Right ventricle myocardium superior (tissue), 1 donor: ENCODE measurements at regions not wholly inside any gene's neighbourhood (a gene's known extent, or its start where the extent isn't known, plus 50 kb on each side); places are given as distances from the start of the nearest gene placed in this dataset.
"Not testable (repeated sequence)": the region's sequence is repeated elsewhere in the genome, so short reads cannot be mapped to it uniquely, and the experiment has no call there.

Experiments used
- ATAC-seq: fragments of 200-7000 bp; cut with Tn5 transposase; one replicate; pipeline ENCODE4 v1.9.1; 2020; ENCODE audit warnings: mild to moderate bottlenecking; ENCODE audit not compliant: poor library complexity
- DNase-seq: peaks from one replicate; pipeline ENCODE4 v3.0.0-alpha.2; 2020
- intact Hi-C: fragments of 100-400 bp; cut with DNase I; formaldehyde crosslinking; loops from one replicate; pipeline ENCODE4 v1.11.2; 2022
- donor health status: DM: no; HTN: yes; CAD: no; lungs with severe emphysema.

DNA sequence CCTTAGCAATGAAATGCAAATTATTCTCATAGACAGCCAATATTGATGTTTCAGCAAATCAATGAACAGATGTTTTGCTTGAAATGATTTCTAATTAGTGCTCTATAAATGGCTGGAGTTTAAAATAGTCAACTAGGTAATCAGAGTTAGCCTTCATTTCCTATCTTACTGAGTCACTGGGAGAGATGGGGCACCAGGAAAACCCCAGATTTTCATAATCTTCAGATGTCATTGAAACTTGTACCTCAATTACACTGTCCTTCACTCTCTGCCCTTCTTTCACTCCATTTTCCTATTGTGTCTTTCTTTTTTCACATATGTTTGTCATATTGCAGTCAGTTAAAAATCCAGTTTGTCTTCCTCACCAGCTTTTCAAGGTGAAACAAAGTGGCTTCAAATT, 92.7 kb downstream of the C12orf75 start:
- intact Hi-C loops, result loop anchor here (5.0 kb wide), 2 partner anchors 714 to 784 kb away; partner anchors contain the start of gene NUAK1
- ATAC-seq (no peak), DNase-seq (no peak)

DNA sequence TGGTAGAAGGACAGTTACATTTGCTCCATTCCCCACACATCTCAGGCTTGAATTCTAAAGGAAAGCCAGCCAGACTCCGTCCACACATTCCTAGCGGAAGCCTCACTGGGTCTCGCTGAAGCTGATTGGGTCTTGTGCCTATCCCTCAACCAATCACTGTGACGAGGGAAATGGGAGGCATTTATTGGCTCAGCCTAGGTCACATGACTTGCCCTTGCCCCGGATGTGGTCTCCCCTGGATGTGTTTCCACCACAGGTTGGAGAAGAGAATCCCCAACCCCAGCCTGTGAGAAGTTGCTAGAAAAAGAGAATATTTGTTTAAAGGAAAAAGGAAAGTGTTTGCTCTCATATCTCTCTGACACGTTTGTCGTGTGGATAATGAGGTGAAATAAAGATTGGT, 93.4 kb downstream of the C12orf75 start:
- intact Hi-C loops, result loop anchor here (5.0 kb wide), 2 partner anchors 713 to 783 kb away; partner anchors contain the start of gene NUAK1
- DNase-seq, result no peak
- no peak for ATAC-seq

- ATAC-seq (no peak), DNase-seq (no peak)
- intact Hi-C loops, result no loop called here
Observed at GRCh38 chr12:105425254-105426174, 95.0 kb downstream of the C12orf75 start.

- no peak for ATAC-seq
- no peak for DNase-seq
- intact Hi-C loops, result no loop called here
Observed at GRCh38 chr12:105426766-105427165, 96.3 kb downstream of the C12orf75 start.

DNA sequence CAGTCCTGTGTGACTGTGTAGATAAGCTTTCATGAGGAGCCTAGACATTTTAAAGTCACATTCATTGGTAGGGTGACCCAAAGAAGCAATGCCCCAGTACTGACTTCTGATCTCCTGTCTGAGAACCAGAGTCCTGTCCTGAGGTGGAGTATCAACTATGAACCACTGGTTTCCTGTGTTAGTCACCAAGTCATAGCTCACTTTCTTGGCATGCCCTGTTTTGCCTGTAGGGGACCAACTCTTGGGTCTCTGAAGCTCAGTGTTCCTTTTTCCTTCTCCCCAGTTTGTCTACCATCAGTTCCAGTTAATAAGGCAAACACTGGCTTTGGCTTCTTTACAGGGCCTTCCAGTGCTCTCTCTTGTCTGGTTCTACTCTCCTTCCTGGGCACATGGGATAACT, 97.4 kb downstream of the C12orf75 start:
- intact Hi-C loops, result no loop called here
- no peak for ATAC-seq
- no peak for DNase-seq

GRCh38 chr12:105428793-105429395, 98.4 kb downstream of the C12orf75 start:
- ATAC-seq, result no peak
- DNase-seq, result no peak
- intact Hi-C loops, result no loop called here

DNA sequence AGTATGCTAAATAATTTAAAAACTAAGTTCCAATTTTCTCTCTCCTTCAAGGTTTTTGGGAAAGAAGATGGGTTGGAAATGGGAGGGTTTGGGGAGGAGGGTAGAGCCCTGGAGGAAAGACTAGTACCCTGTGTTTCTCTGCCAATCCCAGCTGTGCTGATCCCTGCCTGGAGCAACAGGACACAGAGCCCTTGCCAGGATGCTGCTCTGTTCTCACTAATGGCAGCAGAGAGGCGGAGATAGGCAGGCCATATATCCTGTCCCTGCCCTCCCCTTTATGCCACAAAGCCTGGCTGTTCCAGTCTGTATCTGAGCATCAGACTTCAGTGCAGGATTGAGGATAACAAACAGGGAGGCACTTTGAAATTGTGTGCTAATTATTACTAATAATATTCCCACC, 99.0 kb downstream of the C12orf75 start:
- intact Hi-C loops, result no loop called here
- DNase-seq (no peak), ATAC-seq (no peak)

DNA sequence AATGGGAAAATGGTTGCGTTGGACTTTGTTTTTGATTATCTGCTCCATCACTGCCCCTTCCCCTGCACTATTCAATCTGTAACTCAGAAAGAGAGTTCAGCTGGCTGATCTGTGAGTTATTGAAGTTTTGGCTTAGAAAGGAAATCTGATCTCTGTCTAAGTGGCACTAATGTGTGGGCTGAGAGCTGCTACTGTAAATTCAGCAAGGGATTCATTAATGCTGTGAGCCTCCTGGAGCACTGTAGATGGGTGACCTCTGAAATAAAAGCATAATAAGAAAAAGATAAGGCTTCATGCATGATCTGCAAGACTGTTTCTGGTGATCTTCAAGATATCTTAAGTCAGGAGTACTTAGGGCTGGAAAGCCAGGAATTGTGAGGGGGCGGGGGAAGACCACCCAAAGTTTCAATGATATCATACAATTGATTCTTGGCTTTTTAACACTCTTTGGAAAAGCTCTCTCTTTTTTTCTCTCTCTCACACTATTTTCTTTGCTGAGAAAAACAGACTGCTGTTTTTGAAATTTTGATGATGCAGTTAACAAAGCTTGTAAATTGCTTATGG, 101.1 kb downstream of the C12orf75 start:
- intact Hi-C loops, result no loop called here
- ATAC-seq, result no peak
- no peak for DNase-seq

DNA sequence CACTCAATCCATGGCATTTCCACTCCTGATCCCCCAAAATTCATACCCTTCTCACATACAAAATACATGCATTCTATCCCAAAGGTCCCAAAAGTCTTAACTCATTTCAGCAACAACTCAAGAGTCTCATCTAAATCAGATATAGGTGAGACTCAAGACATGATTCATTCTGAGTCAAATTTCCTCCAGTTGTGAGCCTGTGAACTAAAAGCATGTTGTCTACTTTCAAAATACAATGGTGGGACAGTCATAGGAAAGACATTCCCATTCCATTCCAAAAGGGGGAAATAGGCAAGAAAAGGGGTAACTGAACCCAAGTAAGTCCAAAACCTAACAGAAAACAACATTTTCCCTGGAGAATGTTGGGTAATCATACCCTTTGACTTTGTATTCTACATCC, 103.3 kb downstream of the C12orf75 start:
- no peak for DNase-seq
- intact Hi-C loops, result no loop called here

DNA sequence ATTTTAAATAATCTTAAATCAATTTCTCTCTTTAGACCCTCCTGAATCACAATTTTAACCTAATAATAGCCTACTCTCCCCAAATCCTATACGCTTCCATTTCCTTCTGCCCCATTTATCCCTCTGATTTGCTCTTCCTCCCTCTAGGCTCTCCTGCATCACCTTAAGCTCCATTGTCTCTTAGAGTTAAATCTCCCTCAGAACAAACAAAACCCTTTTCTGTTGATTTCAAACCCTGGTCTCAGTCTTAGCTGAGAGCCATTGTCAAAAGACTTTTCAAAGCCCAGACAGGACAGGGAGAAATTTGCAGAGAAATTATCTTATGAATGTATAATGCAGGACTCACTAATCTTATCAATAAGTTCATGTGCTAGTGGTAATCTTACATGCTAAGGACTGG, 106.1 kb downstream of the C12orf75 start:
- DNase-seq, result no peak
- intact Hi-C loops, result no loop called here
- no peak for ATAC-seq

More for the DNA sequence above, 103.3 kb downstream of the C12orf75 start:
- no peak for ATAC-seq

- intact Hi-C loops, result no loop called here
- DNase-seq (no peak), ATAC-seq (no peak)
Observed at GRCh38 chr12:105440037-105440664, 109.7 kb downstream of the C12orf75 start.

GRCh38 chr12:105443802-105444652, 113.5 kb downstream of the C12orf75 start:
- no peak for ATAC-seq
- intact Hi-C loops, result no loop called here

GRCh38 chr12:105444653-105445102, 114.2 kb downstream of the C12orf75 start:
- ATAC-seq (no peak), DNase-seq (no peak)
- intact Hi-C loops, result no loop called here

More at GRCh38 chr12:105443802-105444652, 113.5 kb downstream of the C12orf75 start:
- DNase-seq, result no peak

- DNase-seq, result no peak
- intact Hi-C loops, result no loop called here
Observed at GRCh38 chr12:105445249-105445648, 114.8 kb downstream of the C12orf75 start.

DNA sequence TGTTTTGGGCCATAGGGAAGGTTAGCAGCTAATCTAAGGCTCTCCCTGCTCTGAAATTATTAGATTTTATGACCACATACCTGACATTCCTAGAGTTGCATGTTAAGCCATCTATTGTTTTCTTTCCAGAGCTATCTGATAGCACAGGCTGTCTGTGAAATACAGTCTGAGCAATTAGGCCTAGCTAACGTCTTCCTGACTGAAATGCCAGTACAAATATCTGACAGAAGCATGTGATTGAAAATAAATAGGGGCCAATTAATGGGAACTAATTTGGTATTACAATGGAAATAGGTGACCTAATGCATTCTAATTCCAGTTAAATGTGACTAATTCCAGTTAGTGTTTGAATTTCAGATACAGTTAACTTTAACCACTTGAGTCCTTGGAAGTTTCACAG, 115.2 kb downstream of the C12orf75 start:
- ATAC-seq (peak; percentile 22), DNase-seq (no peak)
- intact Hi-C loops, result no loop called here

More at GRCh38 chr12:105445249-105445648, 114.8 kb downstream of the C12orf75 start:
- ATAC-seq, result no peak

GRCh38 chr12:105446460-105446859, 116.0 kb downstream of the C12orf75 start:
- intact Hi-C loops, DNase-seq, ATAC-seq: not testable (repeated sequence)

GRCh38 chr12:105449431-105449830, 118.9 kb downstream of the C12orf75 start:
- no peak for DNase-seq
- ATAC-seq, result no peak
- intact Hi-C loops, result no loop called here

DNA sequence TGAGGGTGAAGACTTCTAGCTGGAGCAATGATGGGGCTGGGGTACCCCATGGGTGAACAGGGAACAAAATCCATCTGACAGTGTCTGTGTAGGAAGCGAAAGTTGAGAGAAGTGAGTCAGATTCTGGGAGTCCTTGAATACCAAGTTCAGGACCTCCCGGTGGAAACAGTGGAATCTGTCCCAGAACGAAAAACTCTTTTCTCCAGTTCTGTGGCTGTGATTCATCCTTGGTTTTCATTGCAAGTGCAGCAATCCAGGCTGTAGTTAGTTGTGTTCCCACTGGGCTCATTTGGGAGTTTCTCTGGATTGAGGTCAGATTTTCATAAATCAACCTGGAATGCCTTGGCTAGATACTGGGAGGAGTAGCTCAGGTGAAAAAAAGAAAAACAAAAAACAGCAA, 120.7 kb downstream of the C12orf75 start:
- ATAC-seq (no peak), DNase-seq (no peak)
- intact Hi-C loops, result no loop called here
